GM12873 (cell line): ENCODE measurements at regions not wholly inside any gene's neighbourhood (a gene's known extent, or its start where the extent isn't known, plus 50 kb on each side); places are given as distances from the start of the nearest gene placed in this dataset.

Experiments
- CTCF ChIP-seq: IDR thresholded peaks from 2 replicates; pipeline ENCODE4 v1.5.1; 2012; ENCODE audit warnings: low read depth, mild to moderate bottlenecking, moderate library complexity, low read length, control low read depth; ENCODE audit not compliant: insufficient read depth; ENCODE audit errors: missing control alignments

- no peak for TF ChIP-seq CTCF
Measured at GRCh38 chr10:4094751-4095150, 309.7 kb upstream of the KLF6 start.

- no peak for TF ChIP-seq CTCF
Measured at GRCh38 chr10:4093438-4093837, 308.4 kb upstream of the KLF6 start.

- TF ChIP-seq CTCF: no peak
Measured at GRCh38 chr10:4088354-4089066, 303.5 kb upstream of the KLF6 start.

- TF ChIP-seq CTCF: no peak
Measured at GRCh38 chr10:4086131-4086898, 301.3 kb upstream of the KLF6 start.

GRCh38 chr10:4083509-4084003, 298.5 kb upstream of the KLF6 start:
- TF ChIP-seq CTCF: no peak

- no peak for TF ChIP-seq CTCF
Measured at GRCh38 chr10:4082861-4083260, 297.9 kb upstream of the KLF6 start.

- TF ChIP-seq CTCF: no peak
Measured at GRCh38 chr10:4081685-4082111, 296.7 kb upstream of the KLF6 start.
